ENCODE measurements at regions not wholly inside any gene's neighbourhood (a gene's known extent, or its start where the extent isn't known, plus 50 kb on each side); places are given as distances from the start of the nearest gene placed in this dataset.

GRCh38 chr15:39321977-39322376, 258.9 kb upstream of the THBS1 start:
- H3K18ac ChIP-seq (ENCODE audit: extremely low read depth, low read length), result no peak overlapping the region

More at GRCh38 chr15:39321977-39322376, 258.9 kb upstream of the THBS1 start:
- Histone ChIP-seq H3K14ac (ENCODE audit: insufficient read length) (no peak overlapping the region), H2BK20ac (ENCODE audit: low read length) (no peak overlapping the region), H3K4me1 (replicated peaks in 1 of 4; ENCODE audit: control insufficient read depth in 3 of 4, insufficient read depth in 4 of 4, low read length in 3 of 4) (no peaks in the 10 kb centered on the region), H2BK120ac (replicated peaks; ENCODE audit: low read depth, low read length) (no peak overlapping the region), H3K27me3 (replicated peaks in 1 of 4; ENCODE audit: control insufficient read depth in 3 of 4, extremely low read depth in 1 of 4, insufficient read depth in 3 of 4, low read length in 3 of 4) (no peaks in the 10 kb centered on the region), H3K23me2 (ENCODE audit: low read depth, low read length) (no peaks in the 10 kb centered on the region; the same call in 1 of the 2 replicates), H3K9me3 (ENCODE audit: insufficient read depth in 2 of 2, low read depth in 1 of 2, low read length in 1 of 2) (peaks cover 6 to 7% of the 10 kb centered on the region in 2 experiments; a peak in 2 of 4 replicates), H3K9ac (replicated peaks in 1 of 4; ENCODE audit: extremely low read depth in 1 of 4, low read depth in 3 of 4, low read length in 3 of 4) (no peak overlapping the region), H3K4ac (replicated peaks; ENCODE audit: insufficient read length, low read depth, low read length) (no peak overlapping the region), H4K5ac (ENCODE audit: insufficient read length, low read depth, low read length) (no peak overlapping the region), H3K4me2 (ENCODE audit: insufficient read depth in 1 of 2, low read depth in 2 of 2, low read length in 2 of 2) (no peak overlapping the region), H3K79me1 (ENCODE audit: low read depth, low read length) (no peaks in the 10 kb centered on the region), H3K23ac (ENCODE audit: insufficient read length) (no peak overlapping the region), H2AK5ac (ENCODE audit: low read depth, low read length) (no peak overlapping the region), H3K4me3 (ENCODE audit: extremely low read depth in 1 of 4, insufficient read depth in 2 of 4, low read depth in 3 of 4, low read length in 4 of 4) (no peak overlapping the region), H2BK15ac (ENCODE audit: low read length) (no peak overlapping the region), H3K36me3 (ENCODE audit: control insufficient read depth in 2 of 4, insufficient read depth in 4 of 4, low read length in 3 of 4) (no peaks in the 10 kb centered on the region), H2BK5ac (ENCODE audit: low read depth, low read length) (no peak overlapping the region), H2AFZ (ENCODE audit: low read length) (no peak overlapping the region), H3K79me2 (ENCODE audit: control insufficient read depth in 1 of 2, insufficient read depth in 2 of 2, low read length in 2 of 2) (no peaks in the 10 kb centered on the region), H4K8ac (ENCODE audit: extremely low read depth, insufficient read depth, low read length) (no peak overlapping the region), H3K56ac (replicated peaks; ENCODE audit: insufficient read length, low read depth, low read length) (no peak overlapping the region), H4K20me1 (replicated peaks in 1 of 2; ENCODE audit: control insufficient read depth in 1 of 2, insufficient read depth in 2 of 2, low read length in 2 of 2) (no peaks in the 10 kb centered on the region), H3K27ac (ENCODE audit: low read depth, low read length) (no peak overlapping the region), H4K91ac (replicated peaks; ENCODE audit: insufficient read length, low read length) (no peak overlapping the region), H2BK12ac (ENCODE audit: low read depth, low read length) (no peak overlapping the region)
- ChIA-PET POLR2A (ENCODE audit: partially characterized antibody) (no interaction called here), CTCF (ENCODE audit: partially characterized antibody) (no interaction called here)
- TF ChIP-seq POLR2AphosphoS5 (IDR thresholded peaks at IDR 0.05; ENCODE audit: low read depth, low read length) (no peak), ZNF274 (IDR thresholded peaks at IDR 0.05; ENCODE audit: borderline replicate concordance, extremely low read depth, low read length) (no peak), SRF (IDR thresholded peaks at IDR 0.05; ENCODE audit: low read depth, low read length) (no peak), TBP (IDR thresholded peaks at IDR 0.05; ENCODE audit: low read depth, low read length) (no peak), NRF1 (IDR thresholded peaks at IDR 0.05; ENCODE audit: low read depth, low read length) (no peak)
- 88% methylated on average over 2 of the region's 2 CpGs; no CpG with 5 or more reads in 1 of the 2 experiments for WGBS, 2 experiments (ENCODE audit: extremely low coverage in 1 of 2, insufficient coverage in 1 of 2, insufficient read length in 1 of 2, insufficient replicate concordance in 2 of 2, low coverage in 1 of 2, low lambda C conversion rate in 2 of 2, missing lambda C conversion rate in 1 of 2)
- FAIRE-seq, result no peak
- DNase-seq (ENCODE audit: low read depth in 1 of 2, low spot score in 2 of 2), result no peak
